Psoas muscle (tissue), 7 donors: ENCODE measurements at regions not wholly inside any gene's neighbourhood (a gene's known extent, or its start where the extent isn't known, plus 50 kb on each side); places are given as distances from the start of the nearest gene placed in this dataset.

Source experiments
- ATAC-seq, 4 donors: fragments of 200-7000 bp; cut with Tn5 transposase; one replicate each; pipeline ENCODE4 v1.9.1; 2020; ENCODE audit warnings: moderate library complexity in 3 of 4, mild to moderate bottlenecking in 2 of 4
- DNase-seq, 2 donors: peaks; one replicate each; pipeline ENCODE4 v3.0.0-alpha.2; 2020
- H3K27ac ChIP-seq: fragments of 200-600 bp; one replicate; pipeline ENCODE4 v1.8.0; 2022
- H3K27me3 ChIP-seq, 3 donors: fragments of 200-600 bp in 1 of 3; one replicate each; pipeline versions ENCODE4 v1.6.1 to v1.8.0; 2013 to 2022; ENCODE audit warnings: low read length in 2 of 3, mild to moderate bottlenecking in 2 of 3, moderate library complexity in 1 of 3; ENCODE audit not compliant: insufficient read depth in 3 of 3
- H3K36me3 ChIP-seq, 2 donors: fragments of 200-600 bp in 1 of 2; one replicate each; pipeline versions ENCODE4 v1.6.1 to v1.8.0; 2013 to 2022; ENCODE audit warnings: low read depth in 1 of 2, mild to moderate bottlenecking in 1 of 2, moderate library complexity in 1 of 2; ENCODE audit not compliant: insufficient read depth in 1 of 2
- H3K4me1 ChIP-seq: fragments of 200-600 bp; one replicate; pipeline ENCODE4 v1.8.0; 2022
- H3K4me3 ChIP-seq: fragments of 200-600 bp; one replicate; pipeline ENCODE4 v1.8.0; 2022; ENCODE audit warnings: mild to moderate bottlenecking
- H3K9me3 ChIP-seq: fragments of 200-600 bp; one replicate; pipeline ENCODE4 v1.8.0; 2022
- WGBS, 3 donors: extraction: QIAGEN DNeasy Blood & Tissue Kit; methylation state at CpG; one replicate each; pipeline versions ENCODE4 v1.1.6 to v1.1.7; 2013; 5-methylcytosine and 5-hydroxymethylcytosine counted together
- intact Hi-C, 2 donors: fragments of 100-400 bp; cut with DNase I; formaldehyde crosslinking; loops; one replicate each; pipeline versions ENCODE4 v1.11.0 to v1.14.2; 2022
- TF ChIP-seq, protein P1 (sequence below): fragments of 200-600 bp; IDR thresholded peaks from one replicate; pipeline ENCODE4 v1.8.0; 2022; ENCODE audit warnings: antibody characterized with exemption
- donor health status: healthy with polysubstance abuse.
- donor health status: DM: no; HTN: no; CAD: no; lungs with moderate emphysema.
- donor health status: Bipolar disorder and iron deficiency.
- donor health status: healthy.
- donor health status: DM: yes; HTN: yes; CAD: no.
- donor health status: DM: no; HTN: no; CAD: no.
- donor health status: DM: yes; HTN: yes; CAD: no.

DNA sequence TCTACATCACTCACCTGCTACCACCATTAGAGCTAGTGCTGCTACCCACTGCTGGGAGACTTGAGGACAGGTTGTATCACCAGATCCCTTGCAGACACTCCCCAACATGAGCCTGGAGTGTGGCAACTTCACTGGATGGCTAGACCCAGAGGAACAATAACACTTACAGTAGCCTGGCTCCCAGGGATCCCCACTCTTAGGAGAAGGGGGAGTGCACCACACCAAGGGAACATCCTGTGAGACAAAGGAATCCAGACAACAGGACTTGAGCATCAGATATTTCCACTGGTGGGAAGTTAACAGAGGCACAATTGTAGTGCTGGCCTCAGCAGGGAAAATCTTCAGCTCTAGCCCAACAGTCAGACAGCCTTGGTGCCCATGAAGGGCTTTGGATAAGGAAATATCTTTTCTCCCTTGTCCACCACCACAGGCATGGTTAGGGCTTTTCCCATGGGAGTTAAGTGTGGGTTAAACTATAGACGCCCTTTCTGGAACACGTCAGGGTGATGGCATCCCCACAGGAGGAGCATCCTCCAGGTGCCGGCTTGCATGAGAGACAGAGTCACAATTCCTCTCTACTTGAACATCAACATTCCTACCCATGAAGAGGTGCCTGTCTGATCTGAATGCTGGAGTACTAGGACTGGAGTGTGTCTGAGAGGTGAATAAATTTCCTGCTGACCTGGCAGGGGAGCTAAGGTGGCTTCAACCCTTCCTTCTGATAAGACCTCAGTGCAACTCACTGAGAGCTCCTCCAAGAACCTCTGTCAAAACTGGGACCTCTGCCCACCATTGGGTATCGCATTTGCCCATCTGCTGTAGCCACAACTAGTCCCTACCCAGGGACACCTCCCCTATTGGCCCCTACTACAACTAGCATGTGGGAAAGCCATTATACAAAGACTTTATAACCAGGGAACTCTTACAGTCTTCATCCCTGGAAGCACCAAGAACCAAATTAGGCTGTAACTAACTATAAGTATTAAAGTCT, 55.4 kb upstream of the SIRPG start:
- intact Hi-C loops = no loop called here
- DNase-seq (no peak), ATAC-seq (no peak)
- no peaks in the 10 kb centered on the region for H3K9me3 ChIP-seq
- H3K27me3 ChIP-seq = no peaks in the 10 kb centered on the region
- TF ChIP-seq, protein P1, sequence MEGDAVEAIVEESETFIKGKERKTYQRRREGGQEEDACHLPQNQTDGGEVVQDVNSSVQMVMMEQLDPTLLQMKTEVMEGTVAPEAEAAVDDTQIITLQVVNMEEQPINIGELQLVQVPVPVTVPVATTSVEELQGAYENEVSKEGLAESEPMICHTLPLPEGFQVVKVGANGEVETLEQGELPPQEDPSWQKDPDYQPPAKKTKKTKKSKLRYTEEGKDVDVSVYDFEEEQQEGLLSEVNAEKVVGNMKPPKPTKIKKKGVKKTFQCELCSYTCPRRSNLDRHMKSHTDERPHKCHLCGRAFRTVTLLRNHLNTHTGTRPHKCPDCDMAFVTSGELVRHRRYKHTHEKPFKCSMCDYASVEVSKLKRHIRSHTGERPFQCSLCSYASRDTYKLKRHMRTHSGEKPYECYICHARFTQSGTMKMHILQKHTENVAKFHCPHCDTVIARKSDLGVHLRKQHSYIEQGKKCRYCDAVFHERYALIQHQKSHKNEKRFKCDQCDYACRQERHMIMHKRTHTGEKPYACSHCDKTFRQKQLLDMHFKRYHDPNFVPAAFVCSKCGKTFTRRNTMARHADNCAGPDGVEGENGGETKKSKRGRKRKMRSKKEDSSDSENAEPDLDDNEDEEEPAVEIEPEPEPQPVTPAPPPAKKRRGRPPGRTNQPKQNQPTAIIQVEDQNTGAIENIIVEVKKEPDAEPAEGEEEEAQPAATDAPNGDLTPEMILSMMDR = no peak
- no peaks in the 10 kb centered on the region for H3K4me1 ChIP-seq
- H3K4me3 ChIP-seq = no peak overlapping the region
- H3K36me3 ChIP-seq = no peaks in the 10 kb centered on the region
- no peak overlapping the region for H3K27ac ChIP-seq
- WGBS, 3 donors = 87% methylated on average over 4 of the region's 4 CpGs

DNA sequence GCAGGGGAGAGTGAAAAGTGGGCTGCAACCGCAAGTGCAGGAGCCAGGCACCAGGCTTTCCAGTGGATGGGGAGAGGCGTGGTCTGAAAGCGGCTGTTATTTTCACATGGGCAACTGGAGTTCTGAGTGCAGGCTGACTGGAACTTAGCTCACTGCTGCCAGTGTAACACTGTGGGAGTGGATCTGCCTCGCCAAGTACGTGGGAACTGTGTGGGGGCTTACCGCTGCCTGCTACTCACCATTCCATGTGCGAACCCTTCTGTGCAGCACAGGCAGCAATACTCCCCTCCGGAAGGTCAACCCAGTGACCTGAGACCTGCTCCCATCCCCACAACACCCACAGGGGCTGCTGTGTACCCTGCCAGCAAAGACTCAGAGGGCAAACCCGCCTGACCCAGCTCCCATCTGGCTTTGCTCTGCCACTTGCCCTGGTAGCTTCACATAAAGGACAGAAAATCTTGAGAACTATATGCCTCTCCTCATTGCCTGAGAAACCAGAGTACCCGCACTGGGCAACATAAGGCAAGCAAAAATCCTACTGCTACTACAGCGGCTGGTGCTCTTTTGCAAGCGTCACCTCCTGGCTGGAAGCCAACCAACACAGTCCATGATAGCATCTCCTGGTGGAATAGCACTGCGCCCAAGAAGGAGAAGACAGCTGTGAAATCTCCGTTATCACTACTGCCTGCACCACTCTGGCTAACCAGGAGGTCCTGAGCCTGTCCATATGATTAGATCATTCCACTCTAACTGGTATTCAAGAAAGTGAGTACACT, 54.4 kb upstream of the SIRPG start:
- H3K27ac ChIP-seq = no peak overlapping the region
- intact Hi-C loops = no loop called here
- no peak for ATAC-seq
- no peaks in the 10 kb centered on the region for H3K36me3 ChIP-seq
- H3K27me3 ChIP-seq = no peaks in the 10 kb centered on the region
- no peaks in the 10 kb centered on the region for H3K4me1 ChIP-seq
- no peaks in the 10 kb centered on the region for H3K9me3 ChIP-seq
- no peak overlapping the region for H3K4me3 ChIP-seq
- DNase-seq = no peak
- TF ChIP-seq, protein P1 = no peak
- WGBS, 3 donors = 68 to 77% (median 74%) methylated on average over 14 of the region's 14 CpGs

DNA sequence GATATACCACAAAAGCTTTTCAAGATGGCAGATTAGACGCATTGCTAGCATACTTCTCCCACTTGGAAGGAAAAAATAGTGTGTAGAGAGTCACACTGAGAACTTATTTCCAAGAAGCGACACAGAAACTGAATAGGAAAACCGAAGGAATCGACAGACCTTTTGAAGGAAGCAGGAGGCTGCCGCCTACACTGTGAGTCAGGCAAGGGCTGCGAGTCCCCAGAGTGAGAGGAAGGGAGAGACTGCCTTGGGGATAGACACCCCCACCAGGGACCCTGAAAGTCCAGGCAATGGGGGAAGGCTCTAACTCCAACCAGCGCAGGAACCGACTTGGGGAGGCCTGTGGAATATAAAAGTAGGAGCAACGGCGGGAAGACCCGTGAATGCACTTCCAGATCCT, 53.7 kb upstream of the SIRPG start:
- intact Hi-C loops = no loop called here
- H3K4me3 ChIP-seq = no peak overlapping the region
- H3K27me3 ChIP-seq = no peaks in the 10 kb centered on the region
- TF ChIP-seq, protein P1 = no peak
- H3K9me3 ChIP-seq = no peaks in the 10 kb centered on the region
- ATAC-seq (no peak), DNase-seq (no peak)
- WGBS, 3 donors = 89 to 92% (median 91%) methylated on average over 11 of the region's 11 CpGs
- no peaks in the 10 kb centered on the region for H3K36me3 ChIP-seq
- no peaks in the 10 kb centered on the region for H3K4me1 ChIP-seq
- H3K27ac ChIP-seq = no peak overlapping the region

DNA sequence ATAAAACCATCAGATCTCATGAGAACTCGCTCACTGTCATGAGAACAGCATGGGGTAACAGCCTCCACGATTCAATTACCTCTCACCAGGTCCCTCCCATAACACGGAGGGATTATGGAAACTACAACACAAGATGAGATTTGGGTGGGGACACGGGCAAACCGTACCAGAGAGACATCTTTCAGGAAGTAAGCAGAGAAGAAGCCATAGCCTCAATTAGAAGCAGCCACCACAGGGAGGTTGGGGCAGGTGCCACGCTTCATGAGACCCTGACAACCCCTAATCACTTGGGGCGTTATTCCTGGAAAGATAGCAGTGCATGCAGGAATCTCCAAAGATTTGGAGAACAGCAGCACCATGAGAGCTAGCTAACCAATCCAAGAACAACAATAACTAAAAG, 52.9 kb upstream of the SIRPG start:
- no peaks in the 10 kb centered on the region for H3K36me3 ChIP-seq
- ATAC-seq (no peak), DNase-seq (no peak)
- intact Hi-C loops = no loop called here
- 59 to 62% (median 61%) methylated on average over 7 of the region's 7 CpGs for WGBS, 3 donors
- no peaks in the 10 kb centered on the region for H3K27me3 ChIP-seq
- no peaks in the 10 kb centered on the region for H3K4me1 ChIP-seq
- TF ChIP-seq, protein P1 = no peak
- H3K27ac ChIP-seq = no peak overlapping the region
- H3K9me3 ChIP-seq = no peaks in the 10 kb centered on the region
- no peak overlapping the region for H3K4me3 ChIP-seq
